Natural killer cell treated with Interleukin-12 subunit alpha and Interleukin-12 subunit beta and Interleukin-15 and Interleukin-18, amount 100 ng/mL, for 72 hours (primary cell): ENCODE measurements at regions not wholly inside any gene's neighbourhood (a gene's known extent, or its start where the extent isn't known, plus 50 kb on each side); places are given as distances from the start of the nearest gene placed in this dataset.

Experiments
- ATAC-seq, 2 donors: fragments of 150-1000 bp; cut with Tn5 transposase in 1 of 2; sonication (Bioruptor Pico), chemical (Tn5 transposase) in 1 of 2; 2 replicates each; pipeline ENCODE4 v1.10.0; 2021
- DNase-seq: peaks from one replicate; pipeline ENCODE4 v3.0.0; 2022; ENCODE audit warnings: low spot score
- H3K27ac Mint-ChIP-seq, 2 donors: 1 replicate in 1 of 2; 2 replicates in 1 of 2; pipeline ENCODE4 v1.8.0; 2022; ENCODE audit warnings: mixed read lengths in 2 of 2, mild to moderate bottlenecking in 1 of 2, moderate library complexity in 1 of 2
- H3K27me3 Mint-ChIP-seq, 2 donors: 1 replicate in 1 of 2; 2 replicates in 1 of 2; pipeline ENCODE4 v1.8.0; 2022; ENCODE audit warnings: mixed read lengths in 2 of 2
- H3K36me3 Mint-ChIP-seq: one replicate; pipeline ENCODE4 v1.8.0; 2022; ENCODE audit warnings: mixed read lengths
- H3K4me1 Mint-ChIP-seq, 2 donors: 1 replicate in 1 of 2; 2 replicates in 1 of 2; pipeline ENCODE4 v1.8.0; 2022; ENCODE audit warnings: low read depth in 2 of 2, mixed read lengths in 2 of 2, mild to moderate bottlenecking in 1 of 2
- H3K4me3 Mint-ChIP-seq: one replicate; pipeline ENCODE4 v1.8.0; 2022; ENCODE audit warnings: mixed read lengths
- H3K9me3 Mint-ChIP-seq: 2 replicates; pipeline ENCODE4 v1.8.0; 2022; ENCODE audit warnings: mixed read lengths

GRCh38 chr2:219714681-219715400, 87.4 kb downstream of the SLC4A3 start:
- Mint-ChIP-seq H3K27ac (no peak overlapping the region), H3K9me3 (peaks cover 3% of the 10 kb centered on the region), H3K27me3 (peaks cover 17 to 45% of the 10 kb centered on the region in 2 donors), H3K4me3 (no peak overlapping the region), H3K36me3 (no peaks in the 10 kb centered on the region), H3K4me1 (no peaks in the 10 kb centered on the region)
- no peak for DNase-seq
- no peak for ATAC-seq

- DNase-seq (no peak), ATAC-seq (no peak)
- Mint-ChIP-seq H3K27me3 (peaks cover 9 to 20% of the 10 kb centered on the region in 2 donors), H3K27ac (no peak overlapping the region), H3K4me3 (no peak overlapping the region), H3K4me1 (no peaks in the 10 kb centered on the region), H3K36me3 (no peaks in the 10 kb centered on the region), H3K9me3 (peaks cover 3% of the 10 kb centered on the region)
Measured at GRCh38 chr2:219718066-219718465, 90.6 kb downstream of the SLC4A3 start.

- H3K4me3 Mint-ChIP-seq = no peak overlapping the region
- no peak for DNase-seq
- no peak overlapping the region for H3K27ac Mint-ChIP-seq
- no peaks in the 10 kb centered on the region for H3K36me3 Mint-ChIP-seq
- no peaks in the 10 kb centered on the region for H3K9me3 Mint-ChIP-seq
- ATAC-seq = no peak
- H3K4me1 Mint-ChIP-seq = no peaks in the 10 kb centered on the region
- peaks cover 7 to 15% of the 10 kb centered on the region in 2 donors for H3K27me3 Mint-ChIP-seq
Measured at GRCh38 chr2:219719521-219719920, 92.1 kb downstream of the SLC4A3 start.

GRCh38 chr2:219720956-219721355, 93.5 kb downstream of the SLC4A3 start:
- ATAC-seq (no peak), DNase-seq (no peak)
- peaks cover 7 to 10% of the 10 kb centered on the region in 2 donors for H3K27me3 Mint-ChIP-seq

DNA sequence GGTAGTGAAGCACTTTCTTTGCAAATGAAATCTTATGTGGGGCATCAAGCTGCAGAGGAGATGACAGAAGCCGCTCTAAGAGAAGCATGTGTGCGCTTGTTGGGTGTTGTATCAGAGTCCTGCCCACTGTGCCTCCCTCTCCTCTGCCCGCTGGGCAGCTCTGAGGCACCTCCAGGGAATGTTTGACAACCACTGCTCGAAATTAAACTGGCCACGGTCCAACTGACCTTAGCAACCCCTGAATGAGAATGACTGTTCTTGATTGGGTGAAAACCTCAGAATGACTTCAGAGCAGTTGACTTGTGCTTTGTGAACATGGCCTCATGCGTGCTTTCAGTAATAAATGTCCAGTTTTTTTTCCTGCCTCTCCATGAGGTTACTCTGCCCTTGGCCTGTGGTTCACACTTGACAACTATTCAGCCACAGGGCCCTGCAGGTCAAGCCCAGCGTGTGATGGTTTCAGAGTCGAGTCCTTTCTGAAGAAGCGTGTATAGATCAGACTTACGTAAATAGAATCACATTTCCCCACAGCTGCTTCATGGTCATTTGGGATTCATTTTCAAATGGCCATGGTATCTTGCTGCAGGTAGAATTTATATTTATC, 94.9 kb downstream of the SLC4A3 start:
- ATAC-seq = no peak
- H3K4me3 Mint-ChIP-seq = no peak overlapping the region
- no peak for DNase-seq
- H3K27me3 Mint-ChIP-seq = peaks cover 6 to 16% of the 10 kb centered on the region in 2 donors
- H3K4me1 Mint-ChIP-seq = no peaks in the 10 kb centered on the region
- H3K9me3 Mint-ChIP-seq = no peaks in the 10 kb centered on the region
- no peak overlapping the region for H3K27ac Mint-ChIP-seq
- H3K36me3 Mint-ChIP-seq = no peaks in the 10 kb centered on the region

More at GRCh38 chr2:219720956-219721355, 93.5 kb downstream of the SLC4A3 start:
- H3K36me3 Mint-ChIP-seq = no peaks in the 10 kb centered on the region
- H3K4me3 Mint-ChIP-seq = no peak overlapping the region
- no peak overlapping the region for H3K27ac Mint-ChIP-seq
- no peaks in the 10 kb centered on the region for H3K9me3 Mint-ChIP-seq
- H3K4me1 Mint-ChIP-seq = no peaks in the 10 kb centered on the region

GRCh38 chr2:219723311-219723710, 95.9 kb downstream of the SLC4A3 start:
- DNase-seq (no peak), ATAC-seq (no peak)
- Mint-ChIP-seq H3K4me1 (no peaks in the 10 kb centered on the region), H3K4me3 (no peak overlapping the region), H3K27ac (no peak overlapping the region), H3K36me3 (no peaks in the 10 kb centered on the region), H3K9me3 (no peaks in the 10 kb centered on the region), H3K27me3 (peaks cover 6 to 15% of the 10 kb centered on the region in 2 donors)

DNA sequence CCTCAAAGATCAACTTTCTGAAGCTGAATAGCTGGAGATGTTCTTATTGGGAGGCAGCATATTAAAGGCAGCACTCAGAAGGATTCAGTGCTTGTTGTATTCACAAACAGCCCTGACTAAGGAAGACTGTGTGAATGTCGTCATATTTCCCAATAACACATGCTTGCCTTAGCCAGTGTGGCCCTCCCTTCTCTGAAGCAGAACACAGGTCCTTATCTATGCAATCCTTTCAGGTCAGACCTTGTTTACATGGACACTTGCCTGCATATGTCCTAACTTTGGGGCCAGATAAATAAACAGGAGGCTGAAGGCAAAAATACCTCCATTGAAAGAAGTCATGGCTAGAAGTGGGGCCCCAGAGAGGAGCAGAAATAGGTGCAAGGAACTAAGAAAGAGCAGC, 97.2 kb downstream of the SLC4A3 start:
- Mint-ChIP-seq H3K9me3 (no peaks in the 10 kb centered on the region), H3K36me3 (no peaks in the 10 kb centered on the region), H3K27me3 (peaks cover 6 to 14% of the 10 kb centered on the region in 2 donors), H3K4me1 (no peaks in the 10 kb centered on the region), H3K4me3 (no peak overlapping the region), H3K27ac (no peak overlapping the region)
- ATAC-seq = no peak
- DNase-seq = no peak

- Mint-ChIP-seq H3K27ac (no peak overlapping the region), H3K27me3 (peaks cover 8 to 16% of the 10 kb centered on the region in 2 donors), H3K4me3 (no peak overlapping the region), H3K4me1 (no peaks in the 10 kb centered on the region), H3K9me3 (no peaks in the 10 kb centered on the region), H3K36me3 (no peaks in the 10 kb centered on the region)
- no peak for ATAC-seq
- DNase-seq = no peak
Measured at GRCh38 chr2:219726916-219727315, 99.5 kb downstream of the SLC4A3 start.

DNA sequence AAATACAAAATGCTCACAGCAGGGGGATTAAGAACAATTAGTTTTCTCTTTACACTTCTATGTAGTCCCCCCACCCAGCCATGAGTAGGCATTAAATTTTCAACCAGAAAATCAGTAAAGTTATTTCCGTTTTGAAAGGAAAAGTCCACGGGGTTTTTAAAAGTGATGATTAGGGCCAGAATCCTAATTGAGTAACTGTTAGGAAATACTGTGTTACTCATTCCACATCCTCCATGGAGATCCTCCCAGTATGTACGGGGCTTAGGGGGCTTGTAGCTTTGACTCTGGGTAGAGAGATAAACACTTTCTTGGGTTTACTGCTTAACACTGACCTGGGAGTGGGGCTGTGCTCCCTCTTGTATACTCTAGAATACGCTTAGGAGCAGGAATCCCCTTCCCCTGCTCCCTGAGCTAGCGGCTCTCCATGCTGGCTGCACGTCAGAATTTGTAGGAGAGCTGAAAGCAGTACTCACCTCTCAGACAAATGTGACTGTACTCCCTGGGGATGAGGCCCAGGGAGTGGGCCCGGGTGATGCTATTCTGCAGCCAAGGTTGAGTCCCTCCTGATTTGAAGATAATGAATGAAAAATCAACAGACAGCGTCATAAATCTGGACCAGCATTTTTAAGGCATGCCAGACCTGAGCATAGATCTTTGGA, 100.5 kb downstream of the SLC4A3 start:
- Mint-ChIP-seq H3K27me3 (peaks cover 18 to 20% of the 10 kb centered on the region in 2 donors), H3K9me3 (no peaks in the 10 kb centered on the region), H3K36me3 (no peaks in the 10 kb centered on the region), H3K4me1 (no peaks in the 10 kb centered on the region), H3K4me3 (no peak overlapping the region), H3K27ac (no peak overlapping the region)
- ATAC-seq (no peak), DNase-seq (no peak)

GRCh38 chr2:219728991-219729487, 101.6 kb downstream of the SLC4A3 start:
- Mint-ChIP-seq H3K4me3 (no peak overlapping the region), H3K4me1 (no peaks in the 10 kb centered on the region), H3K27me3 (peaks cover 20 to 29% of the 10 kb centered on the region in 2 donors), H3K36me3 (no peaks in the 10 kb centered on the region), H3K9me3 (no peaks in the 10 kb centered on the region), H3K27ac (no peak overlapping the region)
- no peak for DNase-seq
- ATAC-seq = no peak

DNA sequence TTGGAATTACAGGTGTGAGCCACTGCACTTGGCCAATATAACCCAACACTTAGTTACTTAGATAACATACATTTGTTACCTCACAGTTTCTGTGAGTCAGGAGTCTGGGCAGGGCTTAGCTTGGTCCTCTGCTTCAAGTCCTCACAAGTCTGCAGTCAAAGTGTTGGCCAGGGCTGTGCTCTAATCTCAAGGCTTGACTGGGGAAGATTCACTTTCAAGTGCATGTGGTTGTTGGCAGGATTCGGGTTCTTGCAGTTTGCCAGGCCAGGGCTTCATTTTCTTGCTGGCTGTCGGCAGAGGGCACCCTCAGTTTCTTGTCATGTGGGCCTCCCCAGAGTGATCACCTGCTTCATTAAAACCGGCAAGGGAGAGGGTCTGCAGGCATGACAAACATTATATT, 103.7 kb downstream of the SLC4A3 start:
- H3K4me1 Mint-ChIP-seq = no peaks in the 10 kb centered on the region
- H3K4me3 Mint-ChIP-seq = no peak overlapping the region
- DNase-seq (no peak), ATAC-seq (no peak)
- H3K27me3 Mint-ChIP-seq = peaks cover 19 to 30% of the 10 kb centered on the region in 2 donors
- H3K27ac Mint-ChIP-seq = no peak overlapping the region
- H3K9me3 Mint-ChIP-seq = no peaks in the 10 kb centered on the region
- no peaks in the 10 kb centered on the region for H3K36me3 Mint-ChIP-seq

- H3K27me3 Mint-ChIP-seq = peaks cover 14 to 39% of the 10 kb centered on the region in 2 donors
Measured at GRCh38 chr2:219733106-219733505, 105.7 kb downstream of the SLC4A3 start.

GRCh38 chr2:219733746-219734145, 106.3 kb downstream of the SLC4A3 start:
- Mint-ChIP-seq H3K27ac (no peak overlapping the region), H3K27me3 (peaks cover 14 to 39% of the 10 kb centered on the region in 2 donors), H3K4me3 (no peak overlapping the region), H3K36me3 (no peaks in the 10 kb centered on the region), H3K4me1 (no peaks in the 10 kb centered on the region), H3K9me3 (no peaks in the 10 kb centered on the region)
- no peak for DNase-seq
- no peak for ATAC-seq

More at GRCh38 chr2:219733106-219733505, 105.7 kb downstream of the SLC4A3 start:
- Mint-ChIP-seq H3K4me1 (no peaks in the 10 kb centered on the region), H3K9me3 (no peaks in the 10 kb centered on the region), H3K36me3 (no peaks in the 10 kb centered on the region), H3K27ac (no peak overlapping the region), H3K4me3 (no peak overlapping the region)
- DNase-seq (no peak), ATAC-seq (no peak)

DNA sequence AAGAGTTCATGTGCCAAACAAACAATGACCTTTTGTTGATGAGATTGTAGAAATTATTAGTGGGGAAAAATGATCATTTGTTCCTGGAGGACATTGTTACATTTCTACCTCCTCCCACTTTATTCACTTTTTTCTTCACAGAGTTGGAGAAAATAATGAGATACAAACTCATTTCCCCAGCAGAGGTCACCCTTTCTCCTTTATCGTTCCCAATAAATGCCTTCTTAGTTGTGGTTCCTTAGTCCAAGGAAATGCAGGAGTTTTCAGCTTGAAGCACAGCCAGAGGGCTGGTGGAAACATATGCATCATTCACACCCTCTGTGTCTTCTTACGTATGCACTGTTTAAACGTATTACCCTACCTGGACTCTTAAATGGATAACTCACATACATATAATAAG, 108.8 kb downstream of the SLC4A3 start:
- DNase-seq (no peak), ATAC-seq (no peak)
- no peaks in the 10 kb centered on the region for H3K4me1 Mint-ChIP-seq
- H3K36me3 Mint-ChIP-seq = no peaks in the 10 kb centered on the region
- peaks cover 18 to 44% of the 10 kb centered on the region in 2 donors for H3K27me3 Mint-ChIP-seq
- H3K4me3 Mint-ChIP-seq = no peak overlapping the region
- no peaks in the 10 kb centered on the region for H3K9me3 Mint-ChIP-seq
- no peak overlapping the region for H3K27ac Mint-ChIP-seq
